ENCODE measurements at regions not wholly inside any gene's neighbourhood (a gene's known extent, or its start where the extent isn't known, plus 50 kb on each side); places are given as distances from the start of the nearest gene placed in this dataset.

- TF ChIP-seq CHD7 (IDR thresholded peaks at IDR 0.05; ENCODE audit: insufficient replicate concordance, low read length) (no peak), KDM4A (IDR thresholded peaks at IDR 0.05; ENCODE audit: low read depth, low read length, severe bottlenecking) (no peak), NANOG (IDR thresholded peaks at IDR 0.05; ENCODE audit: insufficient read depth, low read depth, low read length, poor library complexity, severe bottlenecking) (no peak), RAD21 (IDR thresholded peaks at IDR 0.05 in 1 of 2, conservative IDR thresholded peaks at IDR 0.05 in 1 of 2; ENCODE audit: low read depth in 2 of 2, low read length in 2 of 2) (no peak), GABPA (IDR thresholded peaks at IDR 0.05; ENCODE audit: borderline replicate concordance, insufficient read depth, low read length) (no peak)
- TF ChIP-seq, protein P1, sequence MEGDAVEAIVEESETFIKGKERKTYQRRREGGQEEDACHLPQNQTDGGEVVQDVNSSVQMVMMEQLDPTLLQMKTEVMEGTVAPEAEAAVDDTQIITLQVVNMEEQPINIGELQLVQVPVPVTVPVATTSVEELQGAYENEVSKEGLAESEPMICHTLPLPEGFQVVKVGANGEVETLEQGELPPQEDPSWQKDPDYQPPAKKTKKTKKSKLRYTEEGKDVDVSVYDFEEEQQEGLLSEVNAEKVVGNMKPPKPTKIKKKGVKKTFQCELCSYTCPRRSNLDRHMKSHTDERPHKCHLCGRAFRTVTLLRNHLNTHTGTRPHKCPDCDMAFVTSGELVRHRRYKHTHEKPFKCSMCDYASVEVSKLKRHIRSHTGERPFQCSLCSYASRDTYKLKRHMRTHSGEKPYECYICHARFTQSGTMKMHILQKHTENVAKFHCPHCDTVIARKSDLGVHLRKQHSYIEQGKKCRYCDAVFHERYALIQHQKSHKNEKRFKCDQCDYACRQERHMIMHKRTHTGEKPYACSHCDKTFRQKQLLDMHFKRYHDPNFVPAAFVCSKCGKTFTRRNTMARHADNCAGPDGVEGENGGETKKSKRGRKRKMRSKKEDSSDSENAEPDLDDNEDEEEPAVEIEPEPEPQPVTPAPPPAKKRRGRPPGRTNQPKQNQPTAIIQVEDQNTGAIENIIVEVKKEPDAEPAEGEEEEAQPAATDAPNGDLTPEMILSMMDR (IDR thresholded peaks at IDR 0.05; ENCODE audit: control extremely low read depth in 1 of 3, insufficient read depth in 1 of 3, low read depth in 1 of 3, low read length in 3 of 3), result no peak
These were observed 278.9 kb downstream of the RWDD3 start (continued) for GRCh38 chr1:95512925-95513324.

All from H1 (cell line).